Esophagus (tissue), 2 donors: ENCODE measurements at regions not wholly inside any gene's neighbourhood (a gene's known extent, or its start where the extent isn't known, plus 50 kb on each side); places are given as distances from the start of the nearest gene placed in this dataset.
"Not testable (repeated sequence)": the region's sequence is repeated elsewhere in the genome, so short reads cannot be mapped to it uniquely, and the experiment has no call there.

ENCODE experiments used
- H3K27ac ChIP-seq, 2 donors: one replicate each; pipeline ENCODE4 v1.5.1; 2013; ENCODE audit warnings: low read depth in 2 of 2, mild to moderate bottlenecking in 2 of 2, inconsistent platforms in 1 of 2, low read length in 1 of 2, moderate library complexity in 1 of 2
- H3K27me3 ChIP-seq, 2 donors: one replicate each; pipeline ENCODE4 v1.6.1; 2013; ENCODE audit warnings: low read length in 2 of 2, control low read depth in 1 of 2, mild to moderate bottlenecking in 1 of 2; ENCODE audit not compliant: insufficient read depth in 2 of 2, control insufficient read depth in 1 of 2
- H3K36me3 ChIP-seq, 2 donors: one replicate each; pipeline ENCODE4 v1.6.1; 2013; ENCODE audit warnings: low read length in 1 of 2; ENCODE audit not compliant: control insufficient read depth in 2 of 2, insufficient read depth in 2 of 2
- H3K4me1 ChIP-seq, 2 donors: one replicate each; pipeline ENCODE4 v1.6.1; 2013; ENCODE audit warnings: low read length in 1 of 2; ENCODE audit not compliant: control insufficient read depth in 2 of 2, insufficient read depth in 2 of 2
- H3K4me3 ChIP-seq, 2 donors: one replicate each; pipeline ENCODE4 v1.5.1; 2013; ENCODE audit warnings: low read length in 2 of 2, mild to moderate bottlenecking in 2 of 2, low read depth in 1 of 2, moderate library complexity in 1 of 2
- H3K9me3 ChIP-seq, 2 donors: one replicate each; pipeline ENCODE4 v1.6.1; 2013; ENCODE audit warnings: mild to moderate bottlenecking in 2 of 2, low read depth in 1 of 2, low read length in 1 of 2, moderate library complexity in 1 of 2; ENCODE audit not compliant: control insufficient read depth in 2 of 2, insufficient read depth in 1 of 2
- WGBS, 2 donors: extraction: QIAGEN DNeasy Blood & Tissue Kit; methylation state at CpG; one replicate each; pipeline ENCODE4 v1.1.7; 2013; 5-methylcytosine and 5-hydroxymethylcytosine counted together
- donor health status: healthy with polysubstance abuse.
- donor health status: Bipolar disorder and iron deficiency.

GRCh38 chr2:71922091-71922490 lies 225.6 kb downstream of the CYP26B1 start:
- no peaks in the 10 kb centered on the region for H3K27me3 ChIP-seq
- no peaks in the 10 kb centered on the region for H3K36me3 ChIP-seq
- no peaks in the 10 kb centered on the region for H3K9me3 ChIP-seq
- no peak overlapping the region for H3K27ac ChIP-seq
- H3K4me1 ChIP-seq: no peaks in the 10 kb centered on the region
- H3K4me3 ChIP-seq: no peak overlapping the region
- WGBS, 2 donors: 82 to 96% methylated on average over 2 of the region's 2 CpGs

- not testable (repeated sequence) for H3K4me1 ChIP-seq, H3K27me3 ChIP-seq, H3K9me3 ChIP-seq, H3K4me3 ChIP-seq, H3K36me3 ChIP-seq, H3K27ac ChIP-seq
- 69 to 76% methylated on average over 4 to 5 of the region's 5 CpGs for WGBS, 2 donors
These were observed 226.8 kb downstream of the CYP26B1 start for GRCh38 chr2:71920819-71921218.

- Histone ChIP-seq H3K4me1 (no peaks in the 10 kb centered on the region), H3K36me3 (no peaks in the 10 kb centered on the region), H3K27me3 (no peaks in the 10 kb centered on the region), H3K27ac (no peak overlapping the region), H3K9me3 (no peaks in the 10 kb centered on the region), H3K4me3 (no peak overlapping the region)
These were observed 228.0 kb downstream of the CYP26B1 start for GRCh38 chr2:71919708-71920107.

- 72 to 86% methylated on average over 1 of the region's 1 CpG for WGBS, 2 donors
- no peaks in the 10 kb centered on the region for H3K4me1 ChIP-seq
- no peaks in the 10 kb centered on the region for H3K36me3 ChIP-seq
- peaks cover 3% of the 10 kb centered on the region in 2 donors for H3K9me3 ChIP-seq
- H3K27me3 ChIP-seq: peaks cover 0 to 6% of the 10 kb centered on the region in 2 donors
- no peak overlapping the region for H3K4me3 ChIP-seq
- no peak overlapping the region for H3K27ac ChIP-seq
These were observed 237.4 kb downstream of the CYP26B1 start for GRCh38 chr2:71910277-71910676.

GRCh38 chr2:71908798-71909197 lies 238.9 kb downstream of the CYP26B1 start:
- peaks cover 3% of the 10 kb centered on the region in 2 donors for H3K9me3 ChIP-seq
- peaks cover 0 to 6% of the 10 kb centered on the region in 2 donors for H3K27me3 ChIP-seq
- WGBS, 2 donors: 95 to 96% methylated on average over 1 of the region's 1 CpG
- no peaks in the 10 kb centered on the region for H3K36me3 ChIP-seq
- no peak overlapping the region for H3K4me3 ChIP-seq
- H3K4me1 ChIP-seq: no peaks in the 10 kb centered on the region
- H3K27ac ChIP-seq: no peak overlapping the region

GRCh38 chr2:71907503-71907902 lies 240.2 kb downstream of the CYP26B1 start:
- 82 to 84% methylated on average over 3 of the region's 3 CpGs for WGBS, 2 donors
- Histone ChIP-seq H3K36me3 (no peaks in the 10 kb centered on the region), H3K27me3 (peaks cover 0 to 6% of the 10 kb centered on the region in 2 donors), H3K4me1 (no peaks in the 10 kb centered on the region), H3K27ac (no peak overlapping the region), H3K9me3 (peaks cover 3% of the 10 kb centered on the region in 2 donors), H3K4me3 (no peak overlapping the region)

GRCh38 chr2:71906357-71906973 lies 241.2 kb downstream of the CYP26B1 start:
- H3K9me3 ChIP-seq: peaks cover 3% of the 10 kb centered on the region in 2 donors
- no peak overlapping the region for H3K4me3 ChIP-seq
- peaks cover 0 to 6% of the 10 kb centered on the region in 2 donors for H3K27me3 ChIP-seq
- 82 to 84% methylated on average over 2 of the region's 2 CpGs for WGBS, 2 donors
- no peaks in the 10 kb centered on the region for H3K36me3 ChIP-seq
- no peaks in the 10 kb centered on the region for H3K4me1 ChIP-seq
- H3K27ac ChIP-seq: no peak overlapping the region

GRCh38 chr2:71905205-71905604 lies 242.5 kb downstream of the CYP26B1 start:
- Histone ChIP-seq H3K9me3 (peaks cover 0 to 2% of the 10 kb centered on the region in 2 donors), H3K36me3 (no peaks in the 10 kb centered on the region), H3K27me3 (peaks cover 0 to 8% of the 10 kb centered on the region in 2 donors), H3K27ac (no peak overlapping the region), H3K4me1 (no peaks in the 10 kb centered on the region), H3K4me3 (no peak overlapping the region)
- 77 to 85% methylated on average over 3 of the region's 3 CpGs for WGBS, 2 donors

GRCh38 chr2:71903841-71904240 lies 243.8 kb downstream of the CYP26B1 start:
- Histone ChIP-seq H3K4me3 (no peak overlapping the region), H3K27me3 (peaks cover 0 to 8% of the 10 kb centered on the region in 2 donors), H3K9me3 (peaks cover 0 to 2% of the 10 kb centered on the region in 2 donors), H3K27ac (no peak overlapping the region), H3K36me3 (no peaks in the 10 kb centered on the region), H3K4me1 (no peaks in the 10 kb centered on the region)
- 80 to 84% methylated on average over 1 of the region's 1 CpG for WGBS, 2 donors

GRCh38 chr2:71901466-71901865 lies 246.2 kb downstream of the CYP26B1 start:
- 65 to 70% methylated on average over 1 of the region's 1 CpG for WGBS, 2 donors
- Histone ChIP-seq H3K4me1 (no peaks in the 10 kb centered on the region), H3K9me3 (peaks cover 0 to 2% of the 10 kb centered on the region in 2 donors)

More at GRCh38 chr2:71901466-71901865, 246.2 kb downstream of the CYP26B1 start:
- Histone ChIP-seq H3K4me3 (no peak overlapping the region), H3K27ac (no peak overlapping the region), H3K27me3 (peaks cover 0 to 2% of the 10 kb centered on the region in 2 donors), H3K36me3 (no peaks in the 10 kb centered on the region)
